Suprapubic skin (tissue), 4 donors: ENCODE measurements at regions not wholly inside any gene's neighbourhood (a gene's known extent, or its start where the extent isn't known, plus 50 kb on each side); places are given as distances from the start of the nearest gene placed in this dataset.

Experiments used
- DNase-seq, 2 donors: peaks; one replicate each; pipeline ENCODE4 v3.0.0-alpha.2; 2019; ENCODE audit warnings: low spot score in 2 of 2
- H3K27ac ChIP-seq: fragments of 200-600 bp; sonication (generic); one replicate; pipeline ENCODE4 v1.5.1; 2019
- H3K27me3 ChIP-seq: fragments of 200-600 bp; sonication (generic); one replicate; pipeline ENCODE4 v1.5.1; 2019
- H3K36me3 ChIP-seq: fragments of 200-600 bp; sonication (generic); one replicate; pipeline ENCODE4 v1.5.1; 2019
- H3K4me1 ChIP-seq: fragments of 200-600 bp; sonication (generic); one replicate; pipeline ENCODE4 v1.5.1; 2019
- H3K4me3 ChIP-seq: fragments of 200-600 bp; sonication (generic); one replicate; pipeline ENCODE4 v1.5.1; 2019; ENCODE audit warnings: mild to moderate bottlenecking
- H3K9me3 ChIP-seq: fragments of 200-600 bp; sonication (generic); one replicate; pipeline ENCODE4 v1.5.1; 2019
- CTCF ChIP-seq, 2 donors: fragments of 200-600 bp in 1 of 2; fragments of 450-650 bp in 1 of 2; sonication (generic) in 1 of 2; IDR thresholded peaks; one replicate each; pipeline ENCODE4 v1.5.1; 2016 to 2019; ENCODE audit warnings: antibody characterized with exemption in 2 of 2, mild to moderate bottlenecking in 1 of 2, moderate library complexity in 1 of 2
- EP300 ChIP-seq: sonication (generic); formaldehyde crosslinking; IDR thresholded peaks from one replicate; pipeline ENCODE4 v1.6.1; 2017; ENCODE audit warnings: antibody characterized with exemption
- POLR2A ChIP-seq, 2 donors: fragments of 450-650 bp; IDR thresholded peaks; one replicate each; pipeline ENCODE4 v1.6.1; 2017; ENCODE audit warnings: antibody characterized with exemption in 2 of 2, mild to moderate bottlenecking in 2 of 2, moderate library complexity in 2 of 2
- POLR2AphosphoS5 ChIP-seq, 3 donors: sonication (generic); formaldehyde crosslinking; IDR thresholded peaks; one replicate each; pipeline ENCODE4 v1.6.1; 2017; ENCODE audit warnings: antibody characterized with exemption in 3 of 3
- WGBS: methylation state at CpG from one replicate; pipeline ENCODE4 v1.1.5; 2018; 5-methylcytosine and 5-hydroxymethylcytosine counted together

- Histone ChIP-seq H3K4me1 (no peaks in the 10 kb centered on the region), H3K27ac (no peak overlapping the region), H3K4me3 (no peak overlapping the region), H3K9me3 (no peaks in the 10 kb centered on the region), H3K27me3 (no peaks in the 10 kb centered on the region), H3K36me3 (no peaks in the 10 kb centered on the region)
- peak in 1 of 2 donors; percentile 53 for DNase-seq
- 66% methylated on average over 16 of the region's 16 CpGs for WGBS
- TF ChIP-seq POLR2A (IDR thresholded peaks at IDR 0.05) (no peak), CTCF (IDR thresholded peaks at IDR 0.05) (no peak), EP300 (no peak), POLR2AphosphoS5 (IDR thresholded peaks at IDR 0.05) (no peak)
These were observed 50.0 kb downstream of the JAKMIP3 start for GRCh38 chr10:132115732-132116131.

DNA sequence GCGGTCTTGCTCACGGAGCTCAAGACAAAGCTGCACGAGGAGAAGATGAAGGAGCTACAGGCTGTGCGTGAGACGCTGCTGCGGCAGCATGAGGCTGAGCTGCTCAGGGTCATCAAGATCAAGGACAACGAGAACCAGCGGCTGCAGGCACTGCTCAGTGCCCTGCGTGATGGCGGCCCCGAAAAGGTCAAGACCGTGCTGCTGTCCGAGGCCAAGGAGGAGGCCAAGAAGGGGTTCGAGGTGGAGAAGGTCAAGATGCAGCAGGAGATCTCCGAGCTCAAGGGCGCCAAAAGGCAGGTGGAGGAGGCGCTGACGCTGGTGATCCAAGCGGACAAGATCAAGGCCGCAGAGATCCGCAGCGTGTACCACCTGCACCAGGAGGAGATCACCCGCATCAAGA, 51.4 kb downstream of the JAKMIP3 start:
- Histone ChIP-seq H3K9me3 (no peaks in the 10 kb centered on the region), H3K4me1 (no peaks in the 10 kb centered on the region), H3K36me3 (no peaks in the 10 kb centered on the region), H3K4me3 (no peak overlapping the region), H3K27me3 (no peaks in the 10 kb centered on the region), H3K27ac (no peak overlapping the region)
- TF ChIP-seq POLR2AphosphoS5 (IDR thresholded peaks at IDR 0.05), result no peak
- TF ChIP-seq EP300, result no peak
- no peak for TF ChIP-seq POLR2A (IDR thresholded peaks at IDR 0.05)
- TF ChIP-seq CTCF (IDR thresholded peaks at IDR 0.05), result no peak
- 93% methylated on average over 23 of the region's 23 CpGs for WGBS
- no peak for DNase-seq

DNA sequence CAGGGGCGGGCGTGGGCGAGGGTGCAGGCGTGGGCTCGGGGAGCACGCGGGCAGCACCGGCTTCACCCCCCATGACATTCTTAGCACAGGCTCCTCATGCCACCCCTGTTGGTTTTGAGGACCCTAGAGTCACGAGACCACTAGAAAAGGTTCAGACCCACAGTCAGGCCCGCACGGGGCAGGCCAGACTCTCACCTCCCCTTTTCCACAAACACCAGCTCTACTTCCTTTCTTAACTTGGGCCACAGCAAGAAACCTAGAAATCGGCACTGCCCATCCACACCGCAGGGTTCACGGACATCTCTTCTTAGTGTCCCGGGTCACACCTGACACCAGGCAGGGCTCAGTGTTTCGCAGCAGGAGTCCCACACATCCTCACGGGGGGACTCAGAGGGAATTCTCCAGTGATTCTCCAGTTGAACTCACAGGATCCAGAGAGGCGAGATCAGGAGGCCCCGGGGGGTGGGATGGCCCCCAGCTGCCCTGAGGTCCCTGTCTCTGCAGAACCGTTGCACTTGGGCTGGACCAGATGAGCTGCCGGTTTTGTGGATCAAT, 52.0 kb downstream of the JAKMIP3 start:
- 87% methylated on average over 10 of the region's 21 CpGs for WGBS
- Histone ChIP-seq H3K9me3 (no peaks in the 10 kb centered on the region), H3K4me1 (no peaks in the 10 kb centered on the region), H3K36me3 (no peaks in the 10 kb centered on the region), H3K4me3 (no peak overlapping the region), H3K27ac (no peak overlapping the region), H3K27me3 (no peaks in the 10 kb centered on the region)
- TF ChIP-seq POLR2AphosphoS5 (IDR thresholded peaks at IDR 0.05) (no peak), POLR2A (IDR thresholded peaks at IDR 0.05) (no peak), CTCF (IDR thresholded peaks at IDR 0.05) (no peak), EP300 (no peak)
- no peak for DNase-seq

GRCh38 chr10:132118366-132118765, 52.6 kb downstream of the JAKMIP3 start:
- Histone ChIP-seq H3K9me3 (no peaks in the 10 kb centered on the region), H3K4me3 (no peak overlapping the region), H3K36me3 (no peaks in the 10 kb centered on the region), H3K27me3 (no peaks in the 10 kb centered on the region), H3K4me1 (no peaks in the 10 kb centered on the region), H3K27ac (no peak overlapping the region)
- 78% methylated on average over 5 of the region's 13 CpGs for WGBS
- DNase-seq, result no peak
- TF ChIP-seq POLR2A (IDR thresholded peaks at IDR 0.05), result no peak
- TF ChIP-seq POLR2AphosphoS5 (IDR thresholded peaks at IDR 0.05), result no peak
- TF ChIP-seq CTCF (IDR thresholded peaks at IDR 0.05), result no peak
- no peak for TF ChIP-seq EP300

- no peaks in the 10 kb centered on the region for H3K36me3 ChIP-seq
- 60% methylated on average over 7 of the region's 7 CpGs for WGBS
These were observed 54.5 kb downstream of the JAKMIP3 start for GRCh38 chr10:132120200-132120599.

More at GRCh38 chr10:132120200-132120599, 54.5 kb downstream of the JAKMIP3 start:
- no peaks in the 10 kb centered on the region for H3K4me1 ChIP-seq
- H3K27me3 ChIP-seq, result no peaks in the 10 kb centered on the region
- no peaks in the 10 kb centered on the region for H3K9me3 ChIP-seq
- TF ChIP-seq EP300 (no peak), CTCF (IDR thresholded peaks at IDR 0.05) (no peak), POLR2AphosphoS5 (IDR thresholded peaks at IDR 0.05) (no peak), POLR2A (IDR thresholded peaks at IDR 0.05) (no peak)
- DNase-seq, result no peak
- no peak overlapping the region for H3K4me3 ChIP-seq
- H3K27ac ChIP-seq, result no peak overlapping the region
